ENCODE measurements at regions not wholly inside any gene's neighbourhood (a gene's known extent, or its start where the extent isn't known, plus 50 kb on each side); places are given as distances from the start of the nearest gene placed in this dataset.
"Not testable (repeated sequence)": the region's sequence is repeated elsewhere in the genome, so short reads cannot be mapped to it uniquely, and the experiment has no call there.

- no peak for DNase-seq (ENCODE audit: extremely low read depth in 1 of 2, low read depth in 1 of 2)
Measured at GRCh38 chr13:90632184-90632583, 715.3 kb upstream of the MIR17HG start.

- no peak for DNase-seq (ENCODE audit: extremely low read depth in 1 of 2, low read depth in 1 of 2)
Measured at GRCh38 chr13:90633849-90634248, 713.6 kb upstream of the MIR17HG start.

GRCh38 chr13:90640976-90641375, 706.5 kb upstream of the MIR17HG start:
- DNase-seq (ENCODE audit: extremely low read depth in 1 of 2, low read depth in 1 of 2), result no peak

- no peak for DNase-seq (ENCODE audit: extremely low read depth in 1 of 2, low read depth in 1 of 2)
Measured at GRCh38 chr13:90641884-90642283, 705.6 kb upstream of the MIR17HG start.

- DNase-seq (ENCODE audit: extremely low read depth in 1 of 2, low read depth in 1 of 2), result no peak
Measured at GRCh38 chr13:90645582-90645981, 701.9 kb upstream of the MIR17HG start.

GRCh38 chr13:90648497-90648896, 699.0 kb upstream of the MIR17HG start:
- DNase-seq (ENCODE audit: extremely low read depth in 1 of 2, low read depth in 1 of 2), result no peak

GRCh38 chr13:90652036-90652435, 695.5 kb upstream of the MIR17HG start:
- DNase-seq (ENCODE audit: extremely low read depth in 1 of 2, low read depth in 1 of 2), result no peak

GRCh38 chr13:90654970-90655369, 692.5 kb upstream of the MIR17HG start:
- no peak for DNase-seq (ENCODE audit: extremely low read depth in 1 of 2, low read depth in 1 of 2)

GRCh38 chr13:90664200-90664599, 683.3 kb upstream of the MIR17HG start:
- DNase-seq (ENCODE audit: extremely low read depth in 1 of 2, low read depth in 1 of 2), result not testable (repeated sequence)

- DNase-seq (ENCODE audit: extremely low read depth in 1 of 2, low read depth in 1 of 2), result no peak
Measured at GRCh38 chr13:90673746-90674145, 673.7 kb upstream of the MIR17HG start.

- DNase-seq (ENCODE audit: extremely low read depth in 1 of 2, low read depth in 1 of 2), result no peak
Measured at GRCh38 chr13:90675129-90675528, 672.4 kb upstream of the MIR17HG start.

- DNase-seq (ENCODE audit: extremely low read depth in 1 of 2, low read depth in 1 of 2), result no peak
Measured at GRCh38 chr13:90680826-90681225, 666.7 kb upstream of the MIR17HG start.

GRCh38 chr13:90683711-90684131, 663.8 kb upstream of the MIR17HG start:
- DNase-seq (ENCODE audit: extremely low read depth in 1 of 2, low read depth in 1 of 2), result no peak

- no peak for DNase-seq (ENCODE audit: extremely low read depth in 1 of 2, low read depth in 1 of 2)
Measured at GRCh38 chr13:90686442-90686841, 661.0 kb upstream of the MIR17HG start.

- no peak for DNase-seq (ENCODE audit: extremely low read depth in 1 of 2, low read depth in 1 of 2)
Measured at GRCh38 chr13:90689111-90689510, 658.4 kb upstream of the MIR17HG start.

- no peak for DNase-seq (ENCODE audit: extremely low read depth in 1 of 2, low read depth in 1 of 2)
Measured at GRCh38 chr13:90690458-90691080, 656.9 kb upstream of the MIR17HG start.

GRCh38 chr13:90696254-90696653, 651.2 kb upstream of the MIR17HG start:
- no peak for DNase-seq (ENCODE audit: extremely low read depth in 1 of 2, low read depth in 1 of 2)

- DNase-seq (ENCODE audit: extremely low read depth in 1 of 2, low read depth in 1 of 2), result no peak
Measured at GRCh38 chr13:90696656-90697055, 650.8 kb upstream of the MIR17HG start.

- DNase-seq (ENCODE audit: extremely low read depth in 1 of 2, low read depth in 1 of 2), result no peak
Measured at GRCh38 chr13:90700340-90700739, 647.1 kb upstream of the MIR17HG start.

- DNase-seq (ENCODE audit: extremely low read depth in 1 of 2, low read depth in 1 of 2), result no peak
Measured at GRCh38 chr13:90701264-90701663, 646.2 kb upstream of the MIR17HG start.

GRCh38 chr13:90702050-90702449, 645.4 kb upstream of the MIR17HG start:
- no peak for DNase-seq (ENCODE audit: extremely low read depth in 1 of 2, low read depth in 1 of 2)

- DNase-seq (ENCODE audit: extremely low read depth in 1 of 2, low read depth in 1 of 2), result no peak
Measured at GRCh38 chr13:90706631-90707030, 640.9 kb upstream of the MIR17HG start.

GRCh38 chr13:90708128-90708527, 639.4 kb upstream of the MIR17HG start:
- DNase-seq (ENCODE audit: extremely low read depth in 1 of 2, low read depth in 1 of 2), result no peak
